NT2/D1 (cell line): ENCODE measurements at regions not wholly inside any gene's neighbourhood (a gene's known extent, or its start where the extent isn't known, plus 50 kb on each side); places are given as distances from the start of the nearest gene placed in this dataset.

ENCODE experiments used
- SUZ12 ChIP-seq: IDR thresholded peaks from 2 replicates; pipeline ENCODE4 v1.6.1; 2011; ENCODE audit not compliant: insufficient read length, insufficient read depth; ENCODE audit errors: extremely low read depth
- YY1 ChIP-seq: IDR thresholded peaks from 2 replicates; pipeline ENCODE4 v1.6.1; 2011; ENCODE audit not compliant: insufficient read length, insufficient read depth
- ZNF274 ChIP-seq: IDR thresholded peaks from 2 replicates; pipeline ENCODE4 v1.6.1; 2011; ENCODE audit warnings: mild to moderate bottlenecking, low read depth, low read length

- TF ChIP-seq SUZ12 (no peak), YY1 (no peak), ZNF274 (no peak)
Measured at GRCh38 chr2:67867735-67868134, 195.1 kb downstream of the C1D start.
